CD4-positive, alpha-beta T cell (primary cell): ENCODE measurements at regions not wholly inside any gene's neighbourhood (a gene's known extent, or its start where the extent isn't known, plus 50 kb on each side); places are given as distances from the start of the nearest gene placed in this dataset.

Source experiments
- ATAC-seq: fragments of 200-7000 bp; cut with Tn5 transposase; one replicate; pipeline ENCODE4 v1.10.0; 2022; ENCODE audit warnings: mild to moderate bottlenecking; ENCODE audit not compliant: poor library complexity
- CTCF ChIA-PET: fragments of 350-600 bp; sonication (Branson Sonifier 250); formaldehyde crosslinking; loops from one replicate; lab custom pipeline; 2021; ENCODE audit warnings: antibody characterized with exemption, inconsistent platforms; lab: Charles Lee
- POLR2A ChIA-PET: fragments of 350-600 bp; sonication (Branson Sonifier 250); formaldehyde crosslinking; loops from one replicate; lab custom pipeline; 2021; ENCODE audit warnings: antibody characterized with exemption, inconsistent platforms; lab: Charles Lee
- DNase-seq, 14 experiments: peaks; one replicate each; pipeline ENCODE4 v3.0.0-alpha.2; 2013 to 2020; ENCODE audit warnings: mixed read lengths in 2 of 14
- H3K27ac ChIP-seq, 2 donors: one replicate each; pipeline versions ENCODE4 v1.5.1 to v1.7.0; 2013; ENCODE audit warnings: low read length in 2 of 2, low read depth in 1 of 2, mild to moderate bottlenecking in 1 of 2
- H3K27me3 ChIP-seq, 2 experiments: 1 replicate in 1 of 2; 2 replicates in 1 of 2; pipeline versions ENCODE4 v1.6.1 to v1.7.0; 2013; ENCODE audit warnings: low read length in 2 of 2, control low read depth in 1 of 2, mild to moderate bottlenecking in 1 of 2, moderate library complexity in 1 of 2; ENCODE audit not compliant: insufficient read depth in 2 of 2, control insufficient read depth in 1 of 2
- H3K36me3 ChIP-seq: one replicate; pipeline ENCODE4 v1.6.1; 2013; ENCODE audit warnings: low read length, control low read depth; ENCODE audit not compliant: insufficient read depth
- H3K4me1 ChIP-seq: one replicate; pipeline ENCODE4 v1.6.1; 2013; ENCODE audit warnings: low read length, control low read depth; ENCODE audit not compliant: insufficient read depth
- H3K4me3 ChIP-seq: one replicate; pipeline ENCODE4 v1.5.1; 2013; ENCODE audit warnings: mild to moderate bottlenecking, low read length, moderate library complexity
- H3K9me3 ChIP-seq, 2 experiments: 1 replicate in 1 of 2; 2 replicates in 1 of 2; pipeline versions ENCODE4 v1.6.1 to v1.7.0; 2013; ENCODE audit warnings: low read length in 2 of 2, mild to moderate bottlenecking in 2 of 2, control low read depth in 1 of 2, moderate library complexity in 1 of 2; ENCODE audit not compliant: control insufficient read depth in 1 of 2, insufficient read depth in 1 of 2
- H3K27ac Mint-ChIP-seq: one replicate; pipeline ENCODE4 v1.8.0; 2020; ENCODE audit warnings: mixed read lengths
- H3K27me3 Mint-ChIP-seq: one replicate; pipeline ENCODE4 v1.8.0; 2021; ENCODE audit warnings: mixed read lengths
- H3K36me3 Mint-ChIP-seq: one replicate; pipeline ENCODE4 v1.8.0; 2021; ENCODE audit warnings: low read depth, mixed read lengths
- H3K4me1 Mint-ChIP-seq: one replicate; pipeline ENCODE4 v1.8.0; 2021; ENCODE audit warnings: low read depth, mixed read lengths
- H3K4me3 Mint-ChIP-seq: one replicate; pipeline ENCODE4 v1.8.0; 2020; ENCODE audit warnings: mild to moderate bottlenecking, mixed read lengths
- H3K9me3 Mint-ChIP-seq: one replicate; pipeline ENCODE4 v1.8.0; 2020; ENCODE audit warnings: mixed read lengths
- intact Hi-C, 2 experiments: fragments of 100-400 bp; cut with DNase I in 1 of 2; cut with micrococcal nuclease in 1 of 2; formaldehyde crosslinking; loops; one replicate each; pipeline versions ENCODE4 v1.15.1 to v1.9.0; 2023 to 2025; cut with DNase I, micrococcal nuclease
- TF ChIP-seq, protein P1 (sequence below): fragments of 200-600 bp; IDR thresholded peaks from one replicate; pipeline ENCODE4 v1.8.0; 2022; ENCODE audit warnings: antibody characterized with exemption, mild to moderate bottlenecking

DNA sequence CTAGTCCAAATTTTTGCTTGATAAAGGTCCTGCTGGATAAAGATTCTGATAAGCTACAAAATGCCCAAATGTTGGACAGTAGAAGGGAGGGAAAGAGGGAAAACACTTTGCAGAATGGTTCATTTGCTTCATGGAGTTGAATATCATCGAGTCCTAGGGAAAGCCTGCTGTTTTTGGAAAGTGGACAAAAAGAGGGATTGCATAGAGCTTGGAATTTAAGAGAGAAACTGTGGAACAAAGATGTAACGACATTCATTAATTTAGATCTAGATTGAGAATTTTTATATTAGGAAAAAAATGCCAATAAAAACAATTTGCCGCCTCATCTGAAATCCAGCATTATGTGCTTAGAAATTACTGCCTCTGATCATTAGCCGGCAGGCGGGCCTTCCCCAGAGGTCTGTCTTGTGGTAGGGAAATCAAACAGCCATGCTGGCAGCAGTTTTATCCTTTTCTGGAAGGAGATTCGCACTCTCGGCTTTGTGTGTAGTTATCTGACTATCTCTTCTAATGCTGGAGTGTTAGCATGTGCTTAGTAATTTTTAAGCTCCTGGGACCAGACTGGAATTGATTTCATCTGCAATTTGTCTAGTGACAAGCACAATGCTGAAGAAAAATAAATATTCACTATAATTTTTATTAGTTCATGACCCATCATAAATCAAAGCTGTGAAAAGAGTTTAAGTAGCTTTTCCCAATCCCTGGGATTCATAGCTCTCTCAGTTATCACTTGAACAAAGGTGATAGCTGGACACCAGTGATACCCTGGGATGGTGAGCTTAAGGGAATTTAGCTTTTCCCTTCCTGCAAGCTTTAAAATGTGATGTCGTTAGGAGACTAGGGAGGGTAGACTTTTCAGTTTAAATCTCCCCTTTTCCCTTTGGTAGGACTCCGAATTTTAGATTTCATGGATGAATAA is 329.5 kb downstream of the PRL start:
- no peak for ATAC-seq

DNA sequence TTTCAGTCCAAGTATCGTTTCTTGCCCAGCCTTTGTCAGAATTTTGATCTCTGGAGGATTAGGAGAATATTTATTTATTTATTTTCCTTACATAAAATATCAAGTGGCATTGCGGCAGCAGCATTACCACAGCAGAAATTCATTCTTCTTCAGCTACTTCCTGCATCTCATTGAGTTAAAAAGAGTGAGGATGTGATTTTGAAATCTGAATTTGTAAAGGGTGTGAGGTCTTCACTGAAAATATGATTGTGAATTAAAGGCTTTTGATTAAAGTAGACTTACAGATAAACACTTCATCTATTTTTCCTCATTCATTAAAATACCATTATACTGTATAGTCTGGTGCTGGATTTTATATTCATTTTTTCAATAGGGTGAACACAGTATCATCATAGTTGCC is 328.4 kb downstream of the PRL start:
- DNase-seq: no peak
- no peaks in the 10 kb centered on the region for H3K27me3 ChIP-seq
- ChIA-PET POLR2A (interaction anchor here (1.4 kb wide), 1 partner anchor 10 kb away, joined by 3 read pairs; no protein-coding TSS in a partner anchor), CTCF (no interaction called here)
- H3K4me3 Mint-ChIP-seq: no peak overlapping the region
- no peak overlapping the region for H3K27ac Mint-ChIP-seq
- no peaks in the 10 kb centered on the region for H3K4me1 ChIP-seq
- no peaks in the 10 kb centered on the region for H3K9me3 Mint-ChIP-seq
- no peaks in the 10 kb centered on the region for H3K9me3 ChIP-seq
- H3K4me1 Mint-ChIP-seq: peaks cover 31% of the 10 kb centered on the region
- H3K27ac ChIP-seq: no peak overlapping the region
- ATAC-seq: no peak
- no peaks in the 10 kb centered on the region for H3K36me3 Mint-ChIP-seq
- no peaks in the 10 kb centered on the region for H3K27me3 Mint-ChIP-seq
- intact Hi-C loops: no loop called here
- no peak overlapping the region for H3K4me3 ChIP-seq
- TF ChIP-seq, protein P1, sequence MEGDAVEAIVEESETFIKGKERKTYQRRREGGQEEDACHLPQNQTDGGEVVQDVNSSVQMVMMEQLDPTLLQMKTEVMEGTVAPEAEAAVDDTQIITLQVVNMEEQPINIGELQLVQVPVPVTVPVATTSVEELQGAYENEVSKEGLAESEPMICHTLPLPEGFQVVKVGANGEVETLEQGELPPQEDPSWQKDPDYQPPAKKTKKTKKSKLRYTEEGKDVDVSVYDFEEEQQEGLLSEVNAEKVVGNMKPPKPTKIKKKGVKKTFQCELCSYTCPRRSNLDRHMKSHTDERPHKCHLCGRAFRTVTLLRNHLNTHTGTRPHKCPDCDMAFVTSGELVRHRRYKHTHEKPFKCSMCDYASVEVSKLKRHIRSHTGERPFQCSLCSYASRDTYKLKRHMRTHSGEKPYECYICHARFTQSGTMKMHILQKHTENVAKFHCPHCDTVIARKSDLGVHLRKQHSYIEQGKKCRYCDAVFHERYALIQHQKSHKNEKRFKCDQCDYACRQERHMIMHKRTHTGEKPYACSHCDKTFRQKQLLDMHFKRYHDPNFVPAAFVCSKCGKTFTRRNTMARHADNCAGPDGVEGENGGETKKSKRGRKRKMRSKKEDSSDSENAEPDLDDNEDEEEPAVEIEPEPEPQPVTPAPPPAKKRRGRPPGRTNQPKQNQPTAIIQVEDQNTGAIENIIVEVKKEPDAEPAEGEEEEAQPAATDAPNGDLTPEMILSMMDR: no peak
- H3K36me3 ChIP-seq: no peaks in the 10 kb centered on the region

More for the DNA sequence above, 329.5 kb downstream of the PRL start:
- no peaks in the 10 kb centered on the region for H3K36me3 Mint-ChIP-seq
- ChIA-PET POLR2A (interaction anchor here (1.4 kb wide), 1 partner anchor 11 kb away, joined by 3 read pairs; no protein-coding TSS in a partner anchor), CTCF (no interaction called here)
- H3K27me3 Mint-ChIP-seq: no peaks in the 10 kb centered on the region
- no peak overlapping the region for H3K27ac Mint-ChIP-seq
- no peaks in the 10 kb centered on the region for H3K9me3 Mint-ChIP-seq
- intact Hi-C loops: no loop called here
- no peaks in the 10 kb centered on the region for H3K9me3 ChIP-seq
- no peak for DNase-seq
- H3K27ac ChIP-seq: no peak overlapping the region
- peaks cover 31% of the 10 kb centered on the region for H3K4me1 Mint-ChIP-seq
- H3K36me3 ChIP-seq: no peaks in the 10 kb centered on the region
- no peak overlapping the region for H3K4me3 ChIP-seq
- TF ChIP-seq, protein P1: no peak
- H3K4me1 ChIP-seq: no peaks in the 10 kb centered on the region
- no peaks in the 10 kb centered on the region for H3K27me3 ChIP-seq
- H3K4me3 Mint-ChIP-seq: no peak overlapping the region

DNA sequence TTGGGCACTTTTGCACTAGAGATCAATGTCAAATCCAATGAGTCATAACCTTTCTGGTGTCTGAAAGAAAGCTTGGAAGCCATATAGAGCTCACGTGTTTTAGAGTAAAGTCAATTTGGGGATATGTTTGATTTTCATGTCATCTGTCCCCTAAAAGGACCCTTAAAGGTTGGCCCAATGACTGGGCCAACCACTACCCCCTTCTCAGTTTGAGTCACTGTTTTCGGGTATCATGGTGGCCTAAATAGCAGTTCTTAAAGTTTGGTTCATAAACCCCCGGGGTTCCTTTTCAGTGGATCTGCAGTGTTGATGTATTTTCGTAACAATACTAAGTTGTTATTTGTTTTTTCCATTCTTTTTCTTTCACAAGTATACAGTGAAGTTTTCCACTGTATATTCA is 327.6 kb downstream of the PRL start:
- no peaks in the 10 kb centered on the region for H3K36me3 Mint-ChIP-seq
- Histone ChIP-seq H3K9me3 (no peaks in the 10 kb centered on the region), H3K27me3 (no peaks in the 10 kb centered on the region), H3K36me3 (no peaks in the 10 kb centered on the region), H3K4me3 (no peak overlapping the region), H3K4me1 (no peaks in the 10 kb centered on the region), H3K27ac (no peak overlapping the region)
- ChIA-PET POLR2A (no interaction called here), CTCF (no interaction called here)
- DNase-seq: no peak
- intact Hi-C loops: no loop called here
- no peak overlapping the region for H3K4me3 Mint-ChIP-seq
- H3K9me3 Mint-ChIP-seq: no peaks in the 10 kb centered on the region
- TF ChIP-seq, protein P1: no peak
- H3K27me3 Mint-ChIP-seq: no peaks in the 10 kb centered on the region
- H3K4me1 Mint-ChIP-seq: peaks cover 25% of the 10 kb centered on the region
- ATAC-seq: no peak
- no peak overlapping the region for H3K27ac Mint-ChIP-seq
